WTC11 (cell line): ENCODE measurements at regions not wholly inside any gene's neighbourhood (a gene's known extent, or its start where the extent isn't known, plus 50 kb on each side); places are given as distances from the start of the nearest gene placed in this dataset.

Experiments
- AFF4 ChIP-seq: sonication (generic); formaldehyde crosslinking; IDR thresholded peaks from 2 replicates; pipeline ENCODE4 v1.8.1; 2023; ENCODE audit warnings: mild to moderate bottlenecking, missing genetic modification reagents, borderline replicate concordance
- ATF2 ChIP-seq: sonication (generic); formaldehyde crosslinking; IDR thresholded peaks from 2 replicates; pipeline ENCODE4 v1.8.1; 2022; ENCODE audit warnings: low read depth, missing genetic modification reagents, borderline replicate concordance
- FOXP1 ChIP-seq: sonication (generic); formaldehyde crosslinking; IDR thresholded peaks from 2 replicates; pipeline ENCODE4 v1.8.0; 2022; ENCODE audit warnings: missing genetic modification reagents, mild to moderate bottlenecking, moderate library complexity, borderline replicate concordance
- HMGA2 ChIP-seq: fragments of 250-450 bp; sonication (Bioruptor Pico); IDR thresholded peaks from 2 replicates; pipeline ENCODE4 v1.4.0; 2021; ENCODE audit warnings: mild to moderate bottlenecking, moderate library complexity
- IRF1 ChIP-seq: sonication (generic); formaldehyde crosslinking; IDR thresholded peaks from 2 replicates; pipeline ENCODE4 v1.8.0; 2023; ENCODE audit warnings: missing genetic modification reagents
- MAX ChIP-seq: sonication (generic); formaldehyde crosslinking; IDR thresholded peaks from 2 replicates; pipeline ENCODE4 v1.8.0; 2022; ENCODE audit warnings: mild to moderate bottlenecking, missing genetic modification reagents
- MYBL2 ChIP-seq: sonication (generic); formaldehyde crosslinking; IDR thresholded peaks from 2 replicates; pipeline ENCODE4 v1.8.1; 2023; ENCODE audit warnings: mild to moderate bottlenecking, moderate library complexity, missing genetic modification reagents
- NFYB ChIP-seq: sonication (generic); formaldehyde crosslinking; conservative IDR thresholded peaks from 2 replicates; pipeline ENCODE4 v1.8.0; 2022; ENCODE audit warnings: low read depth, missing genetic modification reagents
- PRDM15 ChIP-seq: sonication (generic); formaldehyde crosslinking; IDR thresholded peaks from 2 replicates; pipeline ENCODE4 v1.8.0; 2022; ENCODE audit warnings: missing genetic modification reagents
- RELA ChIP-seq: sonication (generic); formaldehyde crosslinking; IDR thresholded peaks from 2 replicates; pipeline ENCODE4 v1.8.1; 2022; ENCODE audit warnings: missing genetic modification reagents, mild to moderate bottlenecking, borderline replicate concordance
- USF2 ChIP-seq: sonication (generic); formaldehyde crosslinking; IDR thresholded peaks from 2 replicates; pipeline ENCODE4 v1.8.1; 2023; ENCODE audit warnings: mild to moderate bottlenecking, missing genetic modification reagents, moderate library complexity
- ZNF121 ChIP-seq: sonication (generic); formaldehyde crosslinking; IDR thresholded peaks from 2 replicates; pipeline ENCODE4 v1.8.0; 2023; ENCODE audit warnings: missing genetic modification reagents
- ZNF317 ChIP-seq: sonication (generic); formaldehyde crosslinking; IDR thresholded peaks from 2 replicates; pipeline ENCODE4 v1.8.1; 2023; ENCODE audit warnings: low read depth, mild to moderate bottlenecking, moderate library complexity, missing genetic modification reagents, borderline replicate concordance
- TF ChIP-seq, protein P1 (sequence below): sonication (generic); formaldehyde crosslinking; IDR thresholded peaks from 2 replicates; pipeline ENCODE4 v1.8.1; 2023; ENCODE audit warnings: mild to moderate bottlenecking, moderate library complexity, missing genetic modification reagents
- TF ChIP-seq, protein P2 (sequence below): sonication (generic); formaldehyde crosslinking; IDR thresholded peaks from 2 replicates; pipeline ENCODE4 v1.8.1; 2023; ENCODE audit warnings: mild to moderate bottlenecking, missing genetic modification reagents
- TF ChIP-seq, protein P3 (sequence below): sonication (generic); formaldehyde crosslinking; IDR thresholded peaks from 2 replicates; pipeline ENCODE4 v1.8.1; 2022; ENCODE audit warnings: low read depth, mild to moderate bottlenecking, moderate library complexity, missing genetic modification reagents, borderline replicate concordance
- TF ChIP-seq, protein P4 (sequence below): sonication (generic); formaldehyde crosslinking; IDR thresholded peaks from 2 replicates; pipeline ENCODE4 v1.8.0; 2022; ENCODE audit warnings: mild to moderate bottlenecking, missing genetic modification reagents

DNA sequence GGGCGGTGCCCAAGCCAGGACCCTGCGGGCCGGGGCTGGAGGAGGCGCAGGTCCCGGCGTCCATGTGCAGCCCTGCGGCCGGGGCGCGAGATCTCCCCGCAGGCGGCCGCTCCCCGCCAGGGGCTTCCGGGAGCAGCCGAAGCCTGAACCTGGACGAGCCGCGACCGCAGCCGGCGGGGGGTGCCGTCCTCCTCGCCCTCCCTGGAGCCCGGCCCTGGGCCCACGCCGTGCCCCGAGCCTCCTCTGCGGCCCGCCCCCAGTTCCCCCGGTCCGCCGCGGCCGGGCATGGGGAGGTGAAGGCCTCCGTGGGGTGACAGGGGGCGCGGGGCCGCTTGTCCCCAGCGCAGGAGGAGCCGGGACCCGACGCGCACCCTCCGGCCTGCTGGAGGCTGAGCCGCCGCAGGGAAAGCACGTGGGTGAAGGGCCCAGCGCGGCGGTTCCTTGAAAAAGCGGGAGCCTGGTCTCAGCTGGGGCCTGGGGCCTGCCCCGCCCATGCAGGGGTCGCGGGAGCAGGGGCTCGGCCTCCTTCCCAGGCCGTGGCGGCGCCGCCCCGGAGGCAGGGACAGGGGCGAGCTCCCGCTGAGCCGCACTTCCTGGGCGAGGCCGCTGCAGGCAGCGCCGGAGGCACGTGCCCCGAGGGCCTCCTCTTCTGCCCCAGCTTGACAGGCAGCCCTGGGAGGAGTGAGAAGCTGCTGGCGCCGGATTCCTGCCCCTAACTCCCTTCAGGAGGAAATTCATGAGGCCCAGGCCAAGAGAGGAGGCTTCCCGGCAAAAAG, 55.6 kb upstream of the PPP2R5C start (continued):
- TF ChIP-seq PRDM15: peak; percentile 45; the same call in 1 of the 2 replicates
- 0 out of 2 replicates have a peak, but pooled peaks have one; percentile 29 for TF ChIP-seq NFYB (CRISPR knock-in tag)
- TF ChIP-seq ZNF121: no peak
- TF ChIP-seq ZNF317 (CRISPR knock-in tag): 0 out of 2 replicates have a peak, but pooled peaks have one; percentile 55
- TF ChIP-seq ATF2 (CRISPR knock-in tag): no peak
- TF ChIP-seq MYBL2 (CRISPR knock-in tag): 0 out of 2 replicates have a peak, but pooled peaks have one; percentile 51
- TF ChIP-seq, protein P1, sequence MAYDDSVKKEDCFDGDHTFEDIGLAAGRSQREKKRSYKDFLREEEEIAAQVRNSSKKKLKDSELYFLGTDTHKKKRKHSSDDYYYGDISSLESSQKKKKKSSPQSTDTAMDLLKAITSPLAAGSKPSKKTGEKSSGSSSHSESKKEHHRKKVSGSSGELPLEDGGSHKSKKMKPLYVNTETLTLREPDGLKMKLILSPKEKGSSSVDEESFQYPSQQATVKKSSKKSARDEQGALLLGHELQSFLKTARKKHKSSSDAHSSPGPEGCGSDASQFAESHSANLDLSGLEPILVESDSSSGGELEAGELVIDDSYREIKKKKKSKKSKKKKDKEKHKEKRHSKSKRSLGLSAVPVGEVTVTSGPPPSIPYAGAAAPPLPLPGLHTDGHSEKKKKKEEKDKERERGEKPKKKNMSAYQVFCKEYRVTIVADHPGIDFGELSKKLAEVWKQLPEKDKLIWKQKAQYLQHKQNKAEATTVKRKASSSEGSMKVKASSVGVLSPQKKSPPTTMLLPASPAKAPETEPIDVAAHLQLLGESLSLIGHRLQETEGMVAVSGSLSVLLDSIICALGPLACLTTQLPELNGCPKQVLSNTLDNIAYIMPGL (CRISPR knock-in tag): peak; percentile 74
- TF ChIP-seq FOXP1 (CRISPR knock-in tag): peak; percentile 78; the same call in 1 of the 2 replicates
- TF ChIP-seq, protein P2, sequence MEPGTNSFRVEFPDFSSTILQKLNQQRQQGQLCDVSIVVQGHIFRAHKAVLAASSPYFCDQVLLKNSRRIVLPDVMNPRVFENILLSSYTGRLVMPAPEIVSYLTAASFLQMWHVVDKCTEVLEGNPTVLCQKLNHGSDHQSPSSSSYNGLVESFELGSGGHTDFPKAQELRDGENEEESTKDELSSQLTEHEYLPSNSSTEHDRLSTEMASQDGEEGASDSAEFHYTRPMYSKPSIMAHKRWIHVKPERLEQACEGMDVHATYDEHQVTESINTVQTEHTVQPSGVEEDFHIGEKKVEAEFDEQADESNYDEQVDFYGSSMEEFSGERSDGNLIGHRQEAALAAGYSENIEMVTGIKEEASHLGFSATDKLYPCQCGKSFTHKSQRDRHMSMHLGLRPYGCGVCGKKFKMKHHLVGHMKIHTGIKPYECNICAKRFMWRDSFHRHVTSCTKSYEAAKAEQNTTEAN (CRISPR knock-in tag): no peak; the same call in 1 of the 2 replicates
- TF ChIP-seq, protein P3, sequence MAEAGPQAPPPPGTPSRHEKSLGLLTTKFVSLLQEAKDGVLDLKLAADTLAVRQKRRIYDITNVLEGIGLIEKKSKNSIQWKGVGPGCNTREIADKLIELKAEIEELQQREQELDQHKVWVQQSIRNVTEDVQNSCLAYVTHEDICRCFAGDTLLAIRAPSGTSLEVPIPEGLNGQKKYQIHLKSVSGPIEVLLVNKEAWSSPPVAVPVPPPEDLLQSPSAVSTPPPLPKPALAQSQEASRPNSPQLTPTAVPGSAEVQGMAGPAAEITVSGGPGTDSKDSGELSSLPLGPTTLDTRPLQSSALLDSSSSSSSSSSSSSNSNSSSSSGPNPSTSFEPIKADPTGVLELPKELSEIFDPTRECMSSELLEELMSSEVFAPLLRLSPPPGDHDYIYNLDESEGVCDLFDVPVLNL (CRISPR knock-in tag): no peak
- TF ChIP-seq, protein P4, sequence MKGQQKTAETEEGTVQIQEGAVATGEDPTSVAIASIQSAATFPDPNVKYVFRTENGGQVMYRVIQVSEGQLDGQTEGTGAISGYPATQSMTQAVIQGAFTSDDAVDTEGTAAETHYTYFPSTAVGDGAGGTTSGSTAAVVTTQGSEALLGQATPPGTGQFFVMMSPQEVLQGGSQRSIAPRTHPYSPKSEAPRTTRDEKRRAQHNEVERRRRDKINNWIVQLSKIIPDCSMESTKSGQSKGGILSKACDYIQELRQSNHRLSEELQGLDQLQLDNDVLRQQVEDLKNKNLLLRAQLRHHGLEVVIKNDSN (CRISPR knock-in tag): peak; percentile 83
- peak; percentile 82; the same call in 1 of the 2 replicates for TF ChIP-seq IRF1 (CRISPR knock-in tag)
- TF ChIP-seq AFF4 (CRISPR knock-in tag): no peak
- TF ChIP-seq MAX (CRISPR knock-in tag): peak; percentile 98
- peak; percentile 78 for TF ChIP-seq USF2 (CRISPR knock-in tag)
- TF ChIP-seq HMGA2 (CRISPR knock-in tag): no peak
- TF ChIP-seq RELA (CRISPR knock-in tag): no peak
